ENCODE measurements at regions not wholly inside any gene's neighbourhood (a gene's known extent, or its start where the extent isn't known, plus 50 kb on each side); places are given as distances from the start of the nearest gene placed in this dataset.

- TF ChIP-seq CTCF (IDR thresholded peaks at IDR 0.05) (no peak), POLR2A (IDR thresholded peaks at IDR 0.05) (no peak)
Measured at GRCh38 chr11:134642206-134642605, 230.2 kb upstream of the B3GAT1 start.

All from uterus (tissue), 2 donors.